Epithelial cell of esophagus (primary cell): ENCODE measurements at regions not wholly inside any gene's neighbourhood (a gene's known extent, or its start where the extent isn't known, plus 50 kb on each side); places are given as distances from the start of the nearest gene placed in this dataset.
A peak's percentile ranks its signal among the peaks of the same experiment; 100 is the strongest.

Experiments used
- DNase-seq: peaks from one replicate; pipeline ENCODE4 v3.0.0; 2010; ENCODE audit warnings: low read depth
- H3K4me3 ChIP-seq: 2 replicates; pipeline ENCODE4 v1.5.1; 2011; ENCODE audit warnings: mild to moderate bottlenecking, low read length, control low read depth
- CTCF ChIP-seq: IDR thresholded peaks from 2 replicates; pipeline ENCODE4 v1.5.1; 2011; ENCODE audit warnings: low read depth, mild to moderate bottlenecking, low read length, control low read depth, inconsistent platforms; ENCODE audit not compliant: insufficient read depth; ENCODE audit errors: missing control alignments

GRCh38 chr9:117875886-117876285, 171.7 kb downstream of the TLR4 start:
- no peak overlapping the region for H3K4me3 ChIP-seq
- DNase-seq = no peak
- TF ChIP-seq CTCF = no peak

- H3K4me3 ChIP-seq = no peak overlapping the region
- DNase-seq = no peak
- no peak for TF ChIP-seq CTCF
Observed at GRCh38 chr9:117882171-117882570, 178.0 kb downstream of the TLR4 start.

GRCh38 chr9:117886616-117887015, 182.4 kb downstream of the TLR4 start:
- TF ChIP-seq CTCF = no peak
- no peak overlapping the region for H3K4me3 ChIP-seq
- no peak for DNase-seq

- peak; percentile 3 for DNase-seq
- TF ChIP-seq CTCF = no peak
- no peak overlapping the region for H3K4me3 ChIP-seq
Observed at GRCh38 chr9:117887383-117887782, 183.2 kb downstream of the TLR4 start.

- DNase-seq = no peak
- no peak overlapping the region for H3K4me3 ChIP-seq
- no peak for TF ChIP-seq CTCF
Observed at GRCh38 chr9:117887941-117888340, 183.7 kb downstream of the TLR4 start.

- no peak for TF ChIP-seq CTCF
- no peak for DNase-seq
- H3K4me3 ChIP-seq = no peak overlapping the region
Observed at GRCh38 chr9:117903453-117903852, 199.2 kb downstream of the TLR4 start.

GRCh38 chr9:117906763-117907162, 202.6 kb downstream of the TLR4 start:
- TF ChIP-seq CTCF = no peak
- no peak for DNase-seq
- H3K4me3 ChIP-seq = no peak overlapping the region
